HUES48 (cell line): ENCODE measurements at regions not wholly inside any gene's neighbourhood (a gene's known extent, or its start where the extent isn't known, plus 50 kb on each side); places are given as distances from the start of the nearest gene placed in this dataset.

Source experiments
- H3K27ac ChIP-seq: one replicate; pipeline ENCODE4 v1.7.0; 2013; ENCODE audit warnings: low read depth, low read length, inconsistent platforms
- H3K27me3 ChIP-seq: 2 replicates; pipeline ENCODE4 v1.6.1; 2013; ENCODE audit warnings: mild to moderate bottlenecking, low read length; ENCODE audit not compliant: control insufficient read depth, insufficient read depth
- H3K36me3 ChIP-seq: 2 replicates; pipeline ENCODE4 v1.6.1; 2013; ENCODE audit warnings: low read length; ENCODE audit not compliant: control insufficient read depth, insufficient read depth
- H3K4me1 ChIP-seq: 2 replicates; pipeline ENCODE4 v1.6.1; 2013; ENCODE audit warnings: mild to moderate bottlenecking, low read length; ENCODE audit not compliant: control insufficient read depth, insufficient read depth
- H3K4me3 ChIP-seq: 2 replicates; pipeline ENCODE4 v1.5.1; 2013; ENCODE audit warnings: mild to moderate bottlenecking, low read depth, low read length
- H3K9ac ChIP-seq: 2 replicates; pipeline ENCODE4 v1.6.1; 2013; ENCODE audit warnings: mild to moderate bottlenecking, low read depth, low read length, moderate library complexity
- H3K9me3 ChIP-seq: 2 replicates; pipeline ENCODE4 v1.6.1; 2013; ENCODE audit warnings: low read length; ENCODE audit not compliant: control insufficient read depth, insufficient read depth

DNA sequence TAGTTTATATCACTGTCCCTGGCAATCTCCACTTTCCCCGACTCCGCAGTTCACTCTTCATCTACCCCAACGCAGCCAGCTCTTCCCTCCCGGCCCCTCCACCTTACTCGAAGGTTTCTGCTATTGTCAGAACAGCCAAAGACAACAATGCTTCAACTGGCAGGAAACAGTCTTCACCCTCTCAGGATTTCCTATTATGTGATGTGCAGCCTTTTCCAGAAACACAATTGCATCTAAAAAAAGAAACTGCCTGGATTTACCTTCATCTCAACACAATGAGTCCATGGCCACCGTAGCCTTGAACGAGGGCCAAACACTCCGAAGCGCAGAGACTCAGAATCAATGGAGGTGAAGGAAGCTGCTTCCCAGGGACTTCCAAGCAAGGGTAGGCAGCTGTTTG is 182.1 kb upstream of the TSC22D2 start:
- Histone ChIP-seq H3K9ac (no peak overlapping the region), H3K36me3 (no peaks in the 10 kb centered on the region), H3K27ac (no peak overlapping the region), H3K4me1 (peaks cover 24% of the 10 kb centered on the region), H3K4me3 (no peak overlapping the region), H3K9me3 (no peaks in the 10 kb centered on the region), H3K27me3 (peaks cover 13% of the 10 kb centered on the region)

DNA sequence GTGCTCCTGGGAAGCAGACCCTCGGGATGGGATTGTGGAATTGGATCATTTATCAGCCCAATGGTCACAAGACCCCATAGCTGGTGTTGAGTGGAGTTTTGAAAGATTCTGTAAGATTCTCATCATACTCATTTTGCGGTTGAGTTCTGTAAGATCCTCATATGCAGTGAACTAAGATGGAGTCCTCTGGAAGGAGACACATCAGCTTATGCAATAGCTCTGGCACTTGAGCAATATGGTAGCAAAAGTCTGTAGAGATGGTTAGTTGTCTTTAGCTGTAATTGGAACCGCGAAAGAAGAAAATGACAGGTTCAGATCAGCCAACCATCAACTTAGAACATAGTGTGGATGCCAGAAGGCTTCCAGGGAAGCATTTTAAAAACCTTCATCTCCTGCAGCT is 184.5 kb upstream of the TSC22D2 start:
- no peaks in the 10 kb centered on the region for H3K36me3 ChIP-seq
- peaks cover 30% of the 10 kb centered on the region for H3K4me1 ChIP-seq
- H3K27me3 ChIP-seq = peaks cover 13% of the 10 kb centered on the region
- no peaks in the 10 kb centered on the region for H3K9me3 ChIP-seq
- no peak overlapping the region for H3K4me3 ChIP-seq
- no peak overlapping the region for H3K9ac ChIP-seq
- no peak overlapping the region for H3K27ac ChIP-seq

DNA sequence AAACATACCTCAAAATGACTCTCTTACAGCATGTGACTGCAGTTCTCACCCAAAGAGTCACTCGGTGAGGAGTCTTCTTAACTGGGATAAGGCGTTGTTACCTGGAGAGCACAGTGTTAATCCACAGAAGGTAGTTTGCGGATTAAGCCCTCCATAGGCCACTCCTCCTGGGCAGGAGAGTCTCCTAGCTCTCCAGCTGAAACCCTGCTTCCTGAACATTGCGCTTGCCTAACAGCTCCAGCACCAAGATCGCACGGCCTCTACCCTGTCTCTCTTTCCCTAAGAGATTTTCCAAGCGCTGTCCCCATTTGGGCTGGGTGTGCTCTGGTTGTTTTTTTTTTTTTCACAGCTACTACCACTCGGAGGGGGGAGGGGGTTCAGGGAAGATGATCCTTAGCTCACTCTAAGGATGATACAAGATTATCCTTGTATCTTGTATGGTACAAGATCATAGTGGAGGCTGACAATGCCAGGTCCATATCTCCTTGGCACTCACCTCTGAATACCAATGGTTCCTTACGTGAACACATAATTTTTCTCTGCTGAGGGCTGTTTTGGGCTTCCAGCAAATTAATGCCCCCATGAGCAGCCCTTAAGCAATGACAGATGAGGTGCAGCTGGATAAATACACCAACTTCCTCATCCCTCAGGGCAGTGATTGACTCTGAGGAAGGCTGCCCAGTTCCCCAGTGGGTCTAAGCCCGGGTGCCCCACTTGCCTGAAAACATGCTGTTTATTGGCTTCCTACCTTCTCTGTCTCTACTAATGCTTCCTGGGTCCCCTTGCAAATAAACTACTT is 185.2 kb upstream of the TSC22D2 start:
- H3K36me3 ChIP-seq = no peaks in the 10 kb centered on the region
- no peak overlapping the region for H3K4me3 ChIP-seq
- H3K27me3 ChIP-seq = peaks cover 13% of the 10 kb centered on the region
- no peak overlapping the region for H3K9ac ChIP-seq
- peaks cover 26% of the 10 kb centered on the region for H3K4me1 ChIP-seq
- no peak overlapping the region for H3K27ac ChIP-seq
- H3K9me3 ChIP-seq = no peaks in the 10 kb centered on the region

DNA sequence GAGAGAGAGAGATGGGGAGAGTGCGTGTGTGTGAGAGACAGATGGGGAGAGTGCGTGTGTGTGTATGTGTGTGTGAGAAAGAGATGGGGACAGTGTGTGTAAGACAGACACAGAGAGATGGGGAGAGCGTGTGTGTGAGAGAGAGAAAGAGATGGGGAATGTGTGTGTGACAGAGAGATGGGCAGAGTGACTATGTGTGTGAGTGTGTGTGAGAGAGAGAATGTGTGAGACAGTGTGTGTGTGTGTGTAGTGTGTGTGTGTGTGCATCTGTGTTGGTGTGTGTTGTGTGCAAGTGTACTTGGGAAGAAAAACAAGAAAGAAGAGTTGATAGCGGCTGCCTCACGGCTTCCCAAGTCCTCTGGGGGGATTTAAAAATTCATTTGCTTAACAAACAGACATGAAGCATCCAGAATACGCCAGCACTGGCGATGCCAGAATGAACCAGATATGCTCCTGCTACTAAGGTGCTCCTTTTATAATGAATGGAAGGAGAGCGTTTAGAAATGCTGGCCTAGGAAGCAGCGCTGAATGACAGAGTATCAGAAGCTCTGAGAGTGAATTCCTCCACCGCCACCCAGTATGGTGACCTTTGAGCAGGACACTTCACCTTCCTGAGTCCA is 186.1 kb upstream of the TSC22D2 start:
- no peaks in the 10 kb centered on the region for H3K36me3 ChIP-seq

DNA sequence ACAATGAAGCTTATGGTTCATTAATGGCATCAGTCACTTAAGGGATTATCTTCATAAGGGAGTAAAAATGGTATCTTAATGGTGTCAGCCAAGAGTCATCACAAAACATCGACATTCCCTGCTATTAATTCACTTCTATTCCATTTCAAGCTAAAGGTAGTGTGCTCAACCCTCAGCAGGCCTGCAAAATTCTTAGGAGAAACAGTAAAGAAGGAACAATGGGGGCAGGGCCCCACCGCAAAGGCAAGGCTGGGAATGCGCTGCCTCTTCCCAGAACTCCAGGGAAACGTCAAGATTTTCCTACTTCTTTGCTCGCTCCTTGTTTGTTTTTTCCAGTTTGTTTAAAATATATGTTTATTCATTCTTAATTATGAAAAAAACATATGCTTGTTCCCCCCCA is 187.3 kb upstream of the TSC22D2 start:
- Histone ChIP-seq H3K9me3 (no peaks in the 10 kb centered on the region), H3K9ac (no peak overlapping the region), H3K27ac (no peak overlapping the region), H3K36me3 (no peaks in the 10 kb centered on the region), H3K27me3 (peaks cover 13% of the 10 kb centered on the region), H3K4me3 (peak overlapping the region; percentile 49), H3K4me1 (peaks cover 31% of the 10 kb centered on the region)

More for the DNA sequence above, 186.1 kb upstream of the TSC22D2 start:
- Histone ChIP-seq H3K4me3 (peak overlapping the region; percentile 49), H3K4me1 (peaks cover 26% of the 10 kb centered on the region), H3K27me3 (peaks cover 13% of the 10 kb centered on the region), H3K9ac (no peak overlapping the region), H3K9me3 (no peaks in the 10 kb centered on the region), H3K27ac (no peak overlapping the region)

DNA sequence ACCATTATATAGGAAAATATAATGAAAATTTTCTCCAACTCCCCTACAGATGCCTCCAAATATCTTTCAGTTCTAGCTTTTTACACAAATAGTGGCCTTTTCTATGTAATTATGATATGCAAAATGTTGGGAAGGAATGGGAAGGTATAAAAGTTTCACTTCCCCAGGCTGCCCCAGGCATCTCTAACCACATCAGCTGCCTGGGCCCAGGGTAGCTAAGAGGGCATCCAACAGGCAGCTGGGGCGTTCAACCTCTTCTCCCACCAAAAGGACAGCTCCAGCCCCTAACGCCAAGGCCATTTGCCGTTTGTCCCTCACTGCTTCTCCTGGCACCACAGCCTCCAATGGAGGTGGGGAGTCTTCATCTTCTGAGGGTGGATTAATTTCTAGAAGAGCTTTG is 188.1 kb upstream of the TSC22D2 start:
- Histone ChIP-seq H3K9me3 (no peaks in the 10 kb centered on the region), H3K4me3 (no peak overlapping the region), H3K4me1 (peaks cover 34% of the 10 kb centered on the region), H3K36me3 (no peaks in the 10 kb centered on the region), H3K27ac (no peak overlapping the region), H3K27me3 (peaks cover 13% of the 10 kb centered on the region), H3K9ac (no peak overlapping the region)

DNA sequence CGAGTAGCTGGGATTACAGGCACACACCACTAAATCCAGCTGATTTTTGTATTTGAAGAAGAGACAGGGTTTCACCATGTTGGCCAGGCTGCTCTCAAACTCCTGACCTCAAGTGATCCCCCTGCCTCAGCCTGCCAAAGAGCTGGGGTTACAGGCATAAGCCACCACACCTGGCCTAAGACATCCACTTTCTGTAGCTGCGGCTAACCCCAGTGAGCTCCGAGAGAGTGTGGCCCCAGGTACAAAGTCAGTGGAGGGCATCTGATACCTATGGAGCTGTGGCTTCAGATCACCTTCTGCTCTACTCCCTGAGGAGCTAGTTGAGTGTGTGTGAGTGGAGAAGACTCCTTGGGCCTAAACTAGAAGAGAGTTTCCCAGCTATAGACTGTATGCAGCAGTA is 189.3 kb upstream of the TSC22D2 start:
- H3K9me3 ChIP-seq = no peaks in the 10 kb centered on the region
- peaks cover 34% of the 10 kb centered on the region for H3K4me1 ChIP-seq
- H3K27ac ChIP-seq = no peak overlapping the region
- no peaks in the 10 kb centered on the region for H3K36me3 ChIP-seq
- H3K4me3 ChIP-seq = no peak overlapping the region
- peaks cover 13% of the 10 kb centered on the region for H3K27me3 ChIP-seq
- H3K9ac ChIP-seq = no peak overlapping the region

DNA sequence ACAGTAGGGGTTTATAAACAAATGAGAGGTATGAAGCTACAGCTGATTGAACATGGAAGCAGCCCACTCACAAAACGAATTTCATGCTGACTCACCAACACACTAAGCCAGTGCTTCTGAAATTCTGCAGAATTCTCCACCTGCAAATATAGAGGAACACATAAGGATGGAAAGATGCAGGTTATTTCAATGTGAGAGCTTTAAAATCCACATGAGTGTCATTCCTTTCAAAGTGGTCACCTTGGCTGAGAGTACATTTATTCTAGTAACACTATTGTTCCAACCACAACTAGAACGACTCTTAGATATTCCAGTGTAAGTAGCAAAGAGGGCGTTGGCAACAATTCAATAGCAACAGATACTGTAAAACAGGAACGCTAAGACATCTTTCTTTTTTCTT is 189.9 kb upstream of the TSC22D2 start:
- Histone ChIP-seq H3K4me1 (peaks cover 34% of the 10 kb centered on the region), H3K9ac (no peak overlapping the region), H3K9me3 (no peaks in the 10 kb centered on the region), H3K36me3 (no peaks in the 10 kb centered on the region), H3K27ac (no peak overlapping the region), H3K4me3 (no peak overlapping the region), H3K27me3 (peaks cover 13% of the 10 kb centered on the region)

DNA sequence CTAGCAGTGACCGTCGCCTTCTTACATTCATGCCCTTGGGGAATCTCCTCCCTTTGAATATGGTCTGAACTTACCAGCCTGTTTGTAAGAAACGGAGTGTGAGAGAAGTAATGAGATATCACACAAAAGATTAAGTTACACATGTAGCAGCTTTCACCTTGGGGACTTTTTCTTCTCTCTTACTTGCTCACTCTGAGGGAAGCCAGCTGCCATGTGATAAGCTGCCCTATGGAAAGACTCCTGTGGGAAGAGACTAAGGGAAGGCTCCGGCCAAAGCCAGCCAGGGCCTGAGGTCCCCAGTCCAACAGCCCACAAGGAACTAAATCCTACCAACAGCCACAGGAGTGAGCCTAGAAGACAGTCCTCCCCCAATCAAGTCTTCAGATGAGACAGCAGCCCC is 190.4 kb upstream of the TSC22D2 start:
- Histone ChIP-seq H3K4me1 (peaks cover 34% of the 10 kb centered on the region), H3K4me3 (no peak overlapping the region), H3K27ac (no peak overlapping the region), H3K9ac (no peak overlapping the region), H3K27me3 (peaks cover 13% of the 10 kb centered on the region), H3K36me3 (no peaks in the 10 kb centered on the region), H3K9me3 (no peaks in the 10 kb centered on the region)

DNA sequence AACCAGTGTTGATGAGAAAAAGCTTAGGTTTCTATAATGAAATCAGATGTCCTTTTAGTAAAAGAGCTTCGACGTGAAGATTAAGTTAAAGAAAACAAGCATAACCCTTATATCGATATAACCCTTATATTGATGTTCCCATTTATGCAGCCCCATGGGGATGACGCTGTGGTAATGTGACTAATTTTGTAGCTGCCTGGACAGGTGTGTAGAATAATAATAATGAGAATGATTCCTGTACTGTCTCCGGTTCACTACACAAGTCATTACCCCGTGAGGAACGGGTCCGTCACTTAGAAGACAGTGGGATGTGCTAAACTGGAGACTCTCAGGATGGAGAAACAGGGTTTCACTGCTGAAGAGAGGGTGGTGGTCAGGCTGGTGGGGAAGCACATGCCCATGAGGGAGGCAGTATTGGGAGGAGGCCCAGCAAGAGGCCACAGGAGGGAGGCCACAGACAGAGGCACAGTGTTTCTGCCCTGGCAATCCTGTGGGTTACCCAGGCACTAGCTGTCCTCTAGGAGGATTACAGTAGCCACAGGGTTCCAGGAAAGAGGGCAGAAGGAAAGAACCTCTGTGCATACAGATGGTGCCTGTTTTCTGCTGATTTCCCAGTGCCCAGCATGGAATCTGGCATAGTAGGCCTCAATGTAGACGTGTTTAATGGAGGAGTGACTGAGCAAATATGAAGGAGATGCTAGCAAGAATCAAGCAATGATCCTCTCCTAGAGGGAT is 191.1 kb upstream of the TSC22D2 start:
- peaks cover 28% of the 10 kb centered on the region for H3K4me1 ChIP-seq
- peaks cover 7% of the 10 kb centered on the region for H3K27me3 ChIP-seq
- no peak overlapping the region for H3K27ac ChIP-seq
- H3K9ac ChIP-seq = no peak overlapping the region
- no peaks in the 10 kb centered on the region for H3K9me3 ChIP-seq
- H3K4me3 ChIP-seq = no peak overlapping the region
- no peaks in the 10 kb centered on the region for H3K36me3 ChIP-seq
